Omental fat pad (tissue), 3 donors: ENCODE measurements at regions not wholly inside any gene's neighbourhood (a gene's known extent, or its start where the extent isn't known, plus 50 kb on each side); places are given as distances from the start of the nearest gene placed in this dataset.

Experiments used
- ATAC-seq: fragments of 150-250 bp; one replicate; pipeline ENCODE4 v1.9.1; 2016; ENCODE audit warnings: mild to moderate bottlenecking, moderate library complexity; ENCODE audit not compliant: low FRiP score
- DNase-seq: peaks from one replicate; pipeline ENCODE4 v3.0.0-alpha.2; 2019; ENCODE audit warnings: low spot score
- TF ChIP-seq, protein P1 (sequence below), 3 donors: fragments of 450-650 bp; IDR thresholded peaks; one replicate each; pipeline ENCODE4 v1.5.1; 2016 to 2017; ENCODE audit warnings: antibody characterized with exemption in 3 of 3, mild to moderate bottlenecking in 3 of 3, moderate library complexity in 2 of 3

DNA sequence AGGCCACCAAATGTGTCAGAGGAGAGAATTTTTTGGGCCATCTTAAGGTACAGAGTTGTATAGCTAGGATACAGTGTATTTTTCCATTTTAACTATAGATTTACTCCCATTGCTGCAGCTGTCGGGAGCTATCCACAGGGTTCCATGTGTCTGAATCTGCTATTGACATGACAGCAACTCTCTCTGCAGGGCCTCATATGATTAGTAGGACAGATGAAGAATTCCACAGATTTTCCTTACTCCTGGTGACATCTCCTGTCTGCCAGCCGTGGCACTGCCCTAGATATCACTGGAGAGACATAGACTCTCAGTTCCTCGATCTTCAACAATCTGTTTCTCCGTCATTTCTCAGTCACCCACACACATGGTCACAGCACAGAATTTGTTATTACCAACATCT, 86.5 kb downstream of the SPCS3 start:
- no peak for DNase-seq
- ATAC-seq = no peak
- TF ChIP-seq, protein P1, sequence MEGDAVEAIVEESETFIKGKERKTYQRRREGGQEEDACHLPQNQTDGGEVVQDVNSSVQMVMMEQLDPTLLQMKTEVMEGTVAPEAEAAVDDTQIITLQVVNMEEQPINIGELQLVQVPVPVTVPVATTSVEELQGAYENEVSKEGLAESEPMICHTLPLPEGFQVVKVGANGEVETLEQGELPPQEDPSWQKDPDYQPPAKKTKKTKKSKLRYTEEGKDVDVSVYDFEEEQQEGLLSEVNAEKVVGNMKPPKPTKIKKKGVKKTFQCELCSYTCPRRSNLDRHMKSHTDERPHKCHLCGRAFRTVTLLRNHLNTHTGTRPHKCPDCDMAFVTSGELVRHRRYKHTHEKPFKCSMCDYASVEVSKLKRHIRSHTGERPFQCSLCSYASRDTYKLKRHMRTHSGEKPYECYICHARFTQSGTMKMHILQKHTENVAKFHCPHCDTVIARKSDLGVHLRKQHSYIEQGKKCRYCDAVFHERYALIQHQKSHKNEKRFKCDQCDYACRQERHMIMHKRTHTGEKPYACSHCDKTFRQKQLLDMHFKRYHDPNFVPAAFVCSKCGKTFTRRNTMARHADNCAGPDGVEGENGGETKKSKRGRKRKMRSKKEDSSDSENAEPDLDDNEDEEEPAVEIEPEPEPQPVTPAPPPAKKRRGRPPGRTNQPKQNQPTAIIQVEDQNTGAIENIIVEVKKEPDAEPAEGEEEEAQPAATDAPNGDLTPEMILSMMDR (IDR thresholded peaks at IDR 0.05) = no peak

DNA sequence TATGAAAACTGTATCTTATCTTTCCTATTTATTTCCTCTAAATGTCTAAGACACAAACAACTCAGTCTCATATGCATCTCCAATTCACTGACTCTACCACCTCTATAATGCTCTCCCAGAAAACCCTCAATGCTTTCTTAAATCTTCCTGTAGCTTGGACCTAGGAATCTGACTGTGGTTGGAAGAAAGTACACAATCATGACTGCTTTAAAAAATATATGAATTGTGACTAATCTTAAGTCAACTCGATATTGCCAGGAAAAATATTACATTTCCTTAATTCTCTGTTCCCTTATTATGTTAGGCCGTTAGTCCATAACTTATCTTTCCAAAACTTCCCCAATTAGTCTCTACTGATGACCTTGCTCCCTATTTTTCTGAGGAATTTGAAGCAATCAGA, 87.0 kb downstream of the SPCS3 start:
- no peak for DNase-seq

DNA sequence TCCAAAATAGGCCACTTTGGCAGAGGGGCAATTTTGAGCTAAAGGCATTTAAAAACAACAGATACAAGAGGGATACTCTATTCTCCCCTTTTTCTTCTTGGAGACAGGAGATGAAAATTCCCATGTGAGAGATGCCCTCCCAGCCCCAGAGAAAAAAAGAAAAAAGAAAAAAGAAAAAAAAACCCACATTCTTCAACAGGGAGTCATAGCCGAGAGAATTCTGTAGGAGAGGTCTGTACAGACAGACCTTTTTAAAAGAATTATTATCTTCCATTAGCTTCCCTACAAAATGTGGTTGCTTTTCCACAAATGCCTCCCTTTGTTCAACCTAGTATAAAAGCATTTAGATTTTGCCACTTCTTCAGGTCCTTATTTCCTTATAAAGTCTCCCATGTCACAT, 89.9 kb downstream of the SPCS3 start:
- DNase-seq = no peak
- ATAC-seq = no peak
- TF ChIP-seq, protein P1 (IDR thresholded peaks at IDR 0.05) = no peak

More for the DNA sequence above, 87.0 kb downstream of the SPCS3 start:
- TF ChIP-seq, protein P1 (IDR thresholded peaks at IDR 0.05) = no peak
- no peak for ATAC-seq

DNA sequence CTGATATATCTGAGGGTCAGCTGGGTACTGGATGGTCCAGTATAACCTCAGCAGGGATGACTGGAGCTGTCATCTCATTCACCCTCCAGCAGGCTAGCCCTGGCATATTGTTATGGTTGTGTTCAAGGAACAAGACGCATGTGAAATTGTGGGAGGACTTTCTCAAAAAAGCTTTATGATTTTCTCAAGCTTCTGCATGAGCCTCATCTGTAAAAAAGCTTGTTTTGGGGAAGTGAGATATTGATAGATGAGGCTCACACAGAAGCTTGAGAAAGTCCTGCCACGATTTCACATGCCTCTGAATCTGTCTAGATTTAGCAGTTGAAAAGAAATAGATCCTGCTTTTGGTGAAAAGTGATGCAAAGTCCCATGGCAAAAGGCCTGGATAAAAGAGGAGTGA, 93.4 kb downstream of the SPCS3 start:
- ATAC-seq = no peak
- no peak for DNase-seq
- TF ChIP-seq, protein P1 (IDR thresholded peaks at IDR 0.05) = no peak

DNA sequence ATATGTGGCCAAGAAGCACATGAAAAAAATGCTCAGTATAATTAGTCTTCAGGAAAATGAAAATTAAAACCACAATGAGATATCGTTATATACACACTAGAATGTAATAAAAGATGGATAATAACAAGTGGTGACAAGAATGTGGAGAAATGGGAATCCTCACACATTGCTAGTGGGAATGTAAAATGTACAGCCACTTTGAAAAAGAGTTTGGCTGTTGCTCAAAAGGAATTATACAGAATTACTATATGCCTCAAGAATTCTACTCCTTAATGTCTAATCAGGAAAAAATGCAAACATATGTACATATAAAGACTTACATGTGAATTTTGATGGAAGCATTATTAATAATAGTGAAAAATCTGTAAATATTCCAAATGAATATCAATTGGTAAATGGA, 102.2 kb downstream of the SPCS3 start:
- TF ChIP-seq, protein P1 (IDR thresholded peaks at IDR 0.05) = no peak
- no peak for ATAC-seq
- DNase-seq = no peak

DNA sequence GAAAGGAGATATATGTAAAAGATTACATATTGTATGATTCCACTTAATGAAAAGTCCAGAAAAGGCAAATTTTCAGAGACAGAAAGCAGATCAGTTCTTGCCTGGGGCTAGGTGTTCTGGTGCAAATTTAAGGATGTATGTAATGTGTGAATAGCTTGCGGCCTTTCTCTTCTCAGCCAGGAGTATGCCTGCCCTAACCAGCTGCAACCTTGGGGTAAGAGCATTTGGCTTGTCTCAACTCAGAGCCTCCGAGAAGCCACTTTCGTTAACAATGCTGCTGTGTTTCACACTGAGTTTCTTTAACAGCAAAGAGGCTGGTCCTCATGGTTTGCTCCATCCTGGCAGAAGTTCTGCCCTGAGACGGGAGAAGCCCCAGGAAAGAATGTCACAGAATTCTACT, 102.7 kb downstream of the SPCS3 start:
- TF ChIP-seq, protein P1 (IDR thresholded peaks at IDR 0.05) = no peak

DNA sequence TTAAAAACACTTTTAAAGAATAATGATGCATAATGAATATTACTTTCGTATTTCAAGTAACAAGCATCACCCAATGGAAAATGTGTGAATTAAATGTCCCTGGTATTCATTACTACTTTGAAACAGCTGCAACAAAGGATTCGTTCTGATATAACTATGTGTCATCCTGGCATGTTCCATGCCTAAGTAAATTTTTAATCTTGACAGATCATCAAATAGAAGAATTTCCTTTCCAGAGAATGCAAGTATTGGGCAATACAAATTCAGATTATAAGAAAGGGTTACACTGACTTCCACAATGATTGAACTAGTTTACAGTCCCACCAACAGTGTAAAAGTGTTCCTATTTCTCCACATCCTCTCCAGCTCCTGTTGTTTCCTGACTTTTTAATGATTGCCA, 105.3 kb downstream of the SPCS3 start:
- TF ChIP-seq, protein P1 (IDR thresholded peaks at IDR 0.05) = no peak
- no peak for DNase-seq
- no peak for ATAC-seq

More for the DNA sequence above, 102.7 kb downstream of the SPCS3 start:
- no peak for DNase-seq
- no peak for ATAC-seq
